ENCODE measurements at regions not wholly inside any gene's neighbourhood (a gene's known extent, or its start where the extent isn't known, plus 50 kb on each side); places are given as distances from the start of the nearest gene placed in this dataset.

GRCh38 chr1:198939956-198940355 is 301.1 kb downstream of the PTPRC start:
- no peak for TF ChIP-seq CTCF (conservative IDR thresholded peaks at IDR 0.05 in 1 of 2, IDR thresholded peaks at IDR 0.05 in 1 of 2; ENCODE audit: extremely low read depth in 1 of 2, insufficient read depth in 1 of 2, low read depth in 1 of 2, low read length in 2 of 2)
- no peak for TF ChIP-seq EZH2 (IDR thresholded peaks at IDR 0.05; ENCODE audit: borderline replicate concordance, low read length)
